ENCODE measurements at regions not wholly inside any gene's neighbourhood (a gene's known extent, or its start where the extent isn't known, plus 50 kb on each side); places are given as distances from the start of the nearest gene placed in this dataset.
"Not testable (repeated sequence)": the region's sequence is repeated elsewhere in the genome, so short reads cannot be mapped to it uniquely, and the experiment has no call there.

- TF ChIP-seq POLR2AphosphoS5 (IDR thresholded peaks at IDR 0.05; ENCODE audit: low read depth, low read length); CTCF (IDR thresholded peaks at IDR 0.05); MAX (IDR thresholded peaks at IDR 0.05; ENCODE audit: low read depth); EZH2phosphoT487 (IDR thresholded peaks at IDR 0.05; ENCODE audit: borderline replicate concordance, low read depth); TAF1 (IDR thresholded peaks at IDR 0.05; ENCODE audit: borderline replicate concordance, low read depth, low read length); SMC3 (IDR thresholded peaks at IDR 0.05; ENCODE audit: low read depth, low read length); REST (IDR thresholded peaks at IDR 0.05; ENCODE audit: low read depth, low read length); IRF3 (IDR thresholded peaks at IDR 0.05; ENCODE audit: low read depth, low read length); EP300 (IDR thresholded peaks at IDR 0.05; ENCODE audit: borderline replicate concordance in 1 of 2, low read depth in 1 of 2, low read length in 1 of 2); JUND (IDR thresholded peaks at IDR 0.05); CHD2 (IDR thresholded peaks at IDR 0.05; ENCODE audit: low read length, partially characterized antibody): not testable (repeated sequence)
Observed at GRCh38 chr10:28176498-28176897, 126.4 kb downstream of the MPP7 start.
